ENCODE measurements at regions not wholly inside any gene's neighbourhood (a gene's known extent, or its start where the extent isn't known, plus 50 kb on each side); places are given as distances from the start of the nearest gene placed in this dataset.

GRCh38 chr18:22103647-22104031 lies 65.8 kb upstream of the GATA6 start:
- H3K4me3 Mint-ChIP-seq = no peak overlapping the region
- no peak overlapping the region for H3K27ac Mint-ChIP-seq
- H3K27me3 Mint-ChIP-seq (ENCODE audit: low read depth) = no peaks in the 10 kb centered on the region
- TF ChIP-seq CTCF (IDR thresholded peaks at IDR 0.05; ENCODE audit: unreplicated experiment in 3 of 3) = no peak
- no peaks in the 10 kb centered on the region for H3K36me3 Mint-ChIP-seq (ENCODE audit: low read depth)
- H3K4me1 Mint-ChIP-seq = no peaks in the 10 kb centered on the region
- no peaks in the 10 kb centered on the region for H3K9me3 Mint-ChIP-seq

- no peak for TF ChIP-seq CTCF (IDR thresholded peaks at IDR 0.05; ENCODE audit: unreplicated experiment in 3 of 3)
- Mint-ChIP-seq H3K36me3 (ENCODE audit: low read depth) (no peaks in the 10 kb centered on the region), H3K9me3 (no peaks in the 10 kb centered on the region), H3K4me1 (no peaks in the 10 kb centered on the region), H3K27me3 (ENCODE audit: low read depth) (peaks cover 7% of the 10 kb centered on the region), H3K4me3 (no peak overlapping the region), H3K27ac (no peak overlapping the region)
Observed at GRCh38 chr18:22106536-22107292, 62.7 kb upstream of the GATA6 start.

- Mint-ChIP-seq H3K27ac (no peak overlapping the region), H3K4me1 (no peaks in the 10 kb centered on the region), H3K36me3 (ENCODE audit: low read depth) (no peaks in the 10 kb centered on the region), H3K27me3 (ENCODE audit: low read depth) (peaks cover 7% of the 10 kb centered on the region), H3K9me3 (no peaks in the 10 kb centered on the region), H3K4me3 (no peak overlapping the region)
- no peak for TF ChIP-seq CTCF (IDR thresholded peaks at IDR 0.05; ENCODE audit: unreplicated experiment in 3 of 3)
Observed at GRCh38 chr18:22108674-22109073, 60.7 kb upstream of the GATA6 start.

- Mint-ChIP-seq H3K4me1 (no peaks in the 10 kb centered on the region), H3K36me3 (ENCODE audit: low read depth) (no peaks in the 10 kb centered on the region), H3K4me3 (no peak overlapping the region), H3K27me3 (ENCODE audit: low read depth) (peaks cover 7% of the 10 kb centered on the region), H3K9me3 (no peaks in the 10 kb centered on the region), H3K27ac (no peak overlapping the region)
- no peak for TF ChIP-seq CTCF (IDR thresholded peaks at IDR 0.05; ENCODE audit: unreplicated experiment in 3 of 3)
Observed at GRCh38 chr18:22109535-22109934, 59.9 kb upstream of the GATA6 start.

- no peak for TF ChIP-seq CTCF (IDR thresholded peaks at IDR 0.05; ENCODE audit: unreplicated experiment in 3 of 3)
- peaks cover 7% of the 10 kb centered on the region for H3K27me3 Mint-ChIP-seq (ENCODE audit: low read depth)
- H3K27ac Mint-ChIP-seq = no peak overlapping the region
- no peak overlapping the region for H3K4me3 Mint-ChIP-seq
- no peaks in the 10 kb centered on the region for H3K4me1 Mint-ChIP-seq
- H3K9me3 Mint-ChIP-seq = no peaks in the 10 kb centered on the region
- H3K36me3 Mint-ChIP-seq (ENCODE audit: low read depth) = no peaks in the 10 kb centered on the region
Observed at GRCh38 chr18:22110461-22110924, 58.9 kb upstream of the GATA6 start.

GRCh38 chr18:22112215-22112614 lies 57.2 kb upstream of the GATA6 start:
- peaks cover 7% of the 10 kb centered on the region for H3K27me3 Mint-ChIP-seq (ENCODE audit: low read depth)
- no peaks in the 10 kb centered on the region for H3K36me3 Mint-ChIP-seq (ENCODE audit: low read depth)
- no peaks in the 10 kb centered on the region for H3K4me1 Mint-ChIP-seq
- no peak overlapping the region for H3K4me3 Mint-ChIP-seq
- TF ChIP-seq CTCF (IDR thresholded peaks at IDR 0.05; ENCODE audit: unreplicated experiment in 3 of 3) = no peak
- no peak overlapping the region for H3K27ac Mint-ChIP-seq
- no peaks in the 10 kb centered on the region for H3K9me3 Mint-ChIP-seq
